ENCODE measurements at regions not wholly inside any gene's neighbourhood (a gene's known extent, or its start where the extent isn't known, plus 50 kb on each side); places are given as distances from the start of the nearest gene placed in this dataset.

GRCh38 chr14:21735639-21736307, 62.2 kb upstream of the OR4E1 start:
- no peak overlapping the region for H3K4me3 ChIP-seq (ENCODE audit: insufficient read depth, low read depth, low read length)
- DNase-seq (no peak), ATAC-seq (ENCODE audit: low read depth) (no peak)
- H3K18ac ChIP-seq (ENCODE audit: low read depth, low read length) = no peak overlapping the region
- no peaks in the 10 kb centered on the region for H4K20me1 ChIP-seq (ENCODE audit: insufficient read depth, low read length)
- H4K8ac ChIP-seq (ENCODE audit: low read depth in 2 of 2, low read length in 2 of 2) = no peak overlapping the region
- dilution Hi-C loops (cut with HindIII; ENCODE audit: low sequenced_read_pairs, unreplicated experiment) = no loop called here
- no peak overlapping the region for H3K56ac ChIP-seq (ENCODE audit: extremely low read depth, insufficient read depth, low read length)
- no peak overlapping the region for H3K23ac ChIP-seq (ENCODE audit: low read depth, low read length)
- no peaks in the 10 kb centered on the region for H3K36me3 ChIP-seq (ENCODE audit: control insufficient read depth, insufficient read depth, low read length)
- H2AK5ac ChIP-seq (ENCODE audit: low read depth, low read length) = no peak overlapping the region
- TF ChIP-seq RCOR1 (IDR thresholded peaks at IDR 0.05; ENCODE audit: insufficient replicate concordance, low read length) (no peak), RFX5 (IDR thresholded peaks at IDR 0.05; ENCODE audit: low read depth, low read length) (no peak), NFE2L2 (IDR thresholded peaks at IDR 0.05; ENCODE audit: low read depth, low read length) (no peak), RAD21 (IDR thresholded peaks at IDR 0.05; ENCODE audit: low read length) (no peak), POLR2A (IDR thresholded peaks at IDR 0.05; ENCODE audit: low read depth, low read length) (no peak)
- TF ChIP-seq, protein P1, sequence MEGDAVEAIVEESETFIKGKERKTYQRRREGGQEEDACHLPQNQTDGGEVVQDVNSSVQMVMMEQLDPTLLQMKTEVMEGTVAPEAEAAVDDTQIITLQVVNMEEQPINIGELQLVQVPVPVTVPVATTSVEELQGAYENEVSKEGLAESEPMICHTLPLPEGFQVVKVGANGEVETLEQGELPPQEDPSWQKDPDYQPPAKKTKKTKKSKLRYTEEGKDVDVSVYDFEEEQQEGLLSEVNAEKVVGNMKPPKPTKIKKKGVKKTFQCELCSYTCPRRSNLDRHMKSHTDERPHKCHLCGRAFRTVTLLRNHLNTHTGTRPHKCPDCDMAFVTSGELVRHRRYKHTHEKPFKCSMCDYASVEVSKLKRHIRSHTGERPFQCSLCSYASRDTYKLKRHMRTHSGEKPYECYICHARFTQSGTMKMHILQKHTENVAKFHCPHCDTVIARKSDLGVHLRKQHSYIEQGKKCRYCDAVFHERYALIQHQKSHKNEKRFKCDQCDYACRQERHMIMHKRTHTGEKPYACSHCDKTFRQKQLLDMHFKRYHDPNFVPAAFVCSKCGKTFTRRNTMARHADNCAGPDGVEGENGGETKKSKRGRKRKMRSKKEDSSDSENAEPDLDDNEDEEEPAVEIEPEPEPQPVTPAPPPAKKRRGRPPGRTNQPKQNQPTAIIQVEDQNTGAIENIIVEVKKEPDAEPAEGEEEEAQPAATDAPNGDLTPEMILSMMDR (conservative IDR thresholded peaks at IDR 0.05; ENCODE audit: low read depth, low read length) = no peak
- H4K91ac ChIP-seq (ENCODE audit: insufficient read depth, low read depth, low read length) = no peak overlapping the region
- in situ Hi-C loops (cut with MboI; ENCODE audit: low sequenced_read_pairs) = no loop called here
- H3K14ac ChIP-seq (replicated peaks; ENCODE audit: low read depth, low read length) = no peak overlapping the region
- no peaks in the 10 kb centered on the region for H3K9me1 ChIP-seq (ENCODE audit: insufficient read depth, low read length)
- BruUV-seq (replicated peaks) = no TSS peak
- no peak overlapping the region for H2BK5ac ChIP-seq (ENCODE audit: low read depth, low read length, poor library complexity, severe bottlenecking)
- H3K9me3 ChIP-seq (ENCODE audit: control insufficient read depth, insufficient read depth, low read length) = no peaks in the 10 kb centered on the region
- no peaks in the 10 kb centered on the region for H3K79me1 ChIP-seq (ENCODE audit: low read depth in 1 of 2, low read length in 2 of 2)
- H3K4me1 ChIP-seq (ENCODE audit: control insufficient read depth, insufficient read depth, low read length) = no peaks in the 10 kb centered on the region
- no peak overlapping the region for H3K9ac ChIP-seq (ENCODE audit: low read depth, low read length)
- no peak overlapping the region for H2AFZ ChIP-seq (replicated peaks; ENCODE audit: low read length, poor library complexity)
- no peak overlapping the region for H2BK15ac ChIP-seq (ENCODE audit: low read depth, low read length)
- H2BK120ac ChIP-seq (ENCODE audit: low read depth, low read length) = no peak overlapping the region
- no CpG with 5 or more reads among the region's 4 CpGs for WGBS, 2 experiments (ENCODE audit: extremely low coverage in 2 of 2, insufficient read length in 1 of 2)
- no peaks in the 10 kb centered on the region for H3K27me3 ChIP-seq (ENCODE audit: control insufficient read depth, insufficient read depth, low read length)
- POLR2A ChIA-PET (ENCODE audit: unreplicated experiment) = no interaction called here
- intact Hi-C loops (cut with micrococcal nuclease) = no loop called here
- H3K27ac ChIP-seq (ENCODE audit: insufficient read depth, low read length) = no peak overlapping the region
- no peak overlapping the region for H3K4ac ChIP-seq (ENCODE audit: low read depth, low read length)
- H2AK9ac ChIP-seq (replicated peaks; ENCODE audit: low read depth, low read length, poor library complexity) = no peak overlapping the region
- no peak overlapping the region for H4K5ac ChIP-seq (ENCODE audit: low read depth, low read length)
- H2BK20ac ChIP-seq (ENCODE audit: low read depth, low read length) = no peak overlapping the region
- no peak overlapping the region for H3K4me2 ChIP-seq (ENCODE audit: low read depth, low read length)
- CTCF ChIA-PET = no interaction called here

Measured in IMR-90 (cell line).